ENCODE measurements at regions not wholly inside any gene's neighbourhood (a gene's known extent, or its start where the extent isn't known, plus 50 kb on each side); places are given as distances from the start of the nearest gene placed in this dataset.

GRCh38 chr12:115785548-115785947 is 491.9 kb downstream of the MED13L start:
- no peaks in the 10 kb centered on the region for H3K36me3 Mint-ChIP-seq (ENCODE audit: low read depth)
- intact Hi-C loops (cut with micrococcal nuclease) = no loop called here
- ATAC-seq (ENCODE audit: low read depth) = no peak
- H3K27ac Mint-ChIP-seq = no peak overlapping the region
- peaks cover under 1% of the 10 kb centered on the region for H3K27me3 Mint-ChIP-seq
- POLR2A ChIA-PET = no interaction called here
- H3K4me3 Mint-ChIP-seq = no peak overlapping the region
- peaks cover 2% of the 10 kb centered on the region for H3K9me3 Mint-ChIP-seq
- no peak for TF ChIP-seq CTCF (IDR thresholded peaks at IDR 0.05)
- CTCF ChIA-PET = no interaction called here
- DNase-seq = no peak
- H3K4me1 Mint-ChIP-seq = no peaks in the 10 kb centered on the region

GRCh38 chr12:115776399-115776798 is 501.1 kb downstream of the MED13L start:
- Mint-ChIP-seq H3K27ac (no peak overlapping the region), H3K36me3 (ENCODE audit: low read depth) (no peaks in the 10 kb centered on the region), H3K4me3 (no peak overlapping the region), H3K9me3 (peaks cover 2% of the 10 kb centered on the region), H3K4me1 (no peaks in the 10 kb centered on the region), H3K27me3 (peaks cover 2% of the 10 kb centered on the region)
- TF ChIP-seq CTCF (IDR thresholded peaks at IDR 0.05) = no peak
- intact Hi-C loops (cut with micrococcal nuclease) = no loop called here
- ATAC-seq (ENCODE audit: low read depth) (no peak), DNase-seq (no peak)
- ChIA-PET POLR2A (no interaction called here), CTCF (no interaction called here)

GRCh38 chr12:115774148-115774895 is 503.2 kb downstream of the MED13L start:
- Mint-ChIP-seq H3K9me3 (peaks cover 2% of the 10 kb centered on the region), H3K27ac (no peak overlapping the region), H3K4me1 (no peaks in the 10 kb centered on the region), H3K4me3 (no peak overlapping the region), H3K27me3 (peaks cover 2% of the 10 kb centered on the region), H3K36me3 (ENCODE audit: low read depth) (no peaks in the 10 kb centered on the region)
- intact Hi-C loops (cut with micrococcal nuclease) = no loop called here
- POLR2A ChIA-PET = interaction anchor here (0.5 kb wide), 1 partner anchor 1117 kb away, joined by 4 read pairs; no protein-coding TSS in a partner anchor
- CTCF ChIA-PET = no interaction called here
- DNase-seq = no peak
- no peak for ATAC-seq (ENCODE audit: low read depth)
- no peak for TF ChIP-seq CTCF (IDR thresholded peaks at IDR 0.05)

- no peaks in the 10 kb centered on the region for H3K4me1 Mint-ChIP-seq
- ChIA-PET CTCF (interaction anchor here (0.6 kb wide), 1 partner anchor 1110 kb away, joined by 3 read pairs; no protein-coding TSS in a partner anchor), POLR2A (no interaction called here)
- peaks cover 2% of the 10 kb centered on the region for H3K9me3 Mint-ChIP-seq
- peaks cover 6% of the 10 kb centered on the region for H3K27me3 Mint-ChIP-seq
- DNase-seq (no peak), ATAC-seq (ENCODE audit: low read depth) (no peak)
- no peak for TF ChIP-seq CTCF (IDR thresholded peaks at IDR 0.05)
- H3K27ac Mint-ChIP-seq = no peak overlapping the region
- H3K36me3 Mint-ChIP-seq (ENCODE audit: low read depth) = no peaks in the 10 kb centered on the region
- intact Hi-C loops (cut with micrococcal nuclease) = no loop called here
- no peak overlapping the region for H3K4me3 Mint-ChIP-seq
These were observed 505.9 kb downstream of the MED13L start for GRCh38 chr12:115771601-115772000.

GRCh38 chr12:115771065-115771464 is 506.4 kb downstream of the MED13L start:
- H3K9me3 Mint-ChIP-seq = peaks cover 6% of the 10 kb centered on the region
- H3K27me3 Mint-ChIP-seq = peaks cover 4% of the 10 kb centered on the region
- intact Hi-C loops (cut with micrococcal nuclease) = no loop called here
- no peaks in the 10 kb centered on the region for H3K36me3 Mint-ChIP-seq (ENCODE audit: low read depth)
- DNase-seq (no peak), ATAC-seq (ENCODE audit: low read depth) (no peak)
- H3K27ac Mint-ChIP-seq = no peak overlapping the region
- TF ChIP-seq CTCF (IDR thresholded peaks at IDR 0.05) = no peak
- no peak overlapping the region for H3K4me3 Mint-ChIP-seq
- no peaks in the 10 kb centered on the region for H3K4me1 Mint-ChIP-seq
- ChIA-PET CTCF (interaction anchor here (0.6 kb wide), 1 partner anchor 1109 kb away, joined by 3 read pairs; no protein-coding TSS in a partner anchor), POLR2A (no interaction called here)

Measured in activated B cell treated with CpG ODN at 0.5 μM for 24 hours (primary cell).